ENCODE measurements at regions not wholly inside any gene's neighbourhood (a gene's known extent, or its start where the extent isn't known, plus 50 kb on each side); places are given as distances from the start of the nearest gene placed in this dataset.

DNA sequence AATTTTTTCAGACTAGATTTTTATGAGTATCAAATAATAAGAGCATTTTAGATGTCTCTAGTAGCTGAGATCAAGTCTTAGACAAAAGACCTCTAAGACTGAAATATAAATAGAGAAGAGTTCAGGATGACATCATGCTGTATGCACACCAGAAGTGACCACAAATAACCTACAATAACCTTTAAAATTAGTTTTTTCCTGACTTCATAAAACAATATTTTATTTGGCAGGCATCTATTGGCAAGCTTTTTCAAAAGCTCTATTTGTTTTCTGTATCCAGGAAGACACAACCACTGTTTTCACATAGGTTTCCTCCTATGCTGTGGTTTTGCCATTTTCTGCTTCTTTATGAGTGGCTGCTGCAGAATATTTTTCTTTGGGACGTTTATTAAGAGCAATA lies 359.1 kb downstream of the CRPPA start:
- H3K4me3 ChIP-seq (ENCODE audit: low read depth, low read length), result no peak overlapping the region
- TF ChIP-seq, protein P1, sequence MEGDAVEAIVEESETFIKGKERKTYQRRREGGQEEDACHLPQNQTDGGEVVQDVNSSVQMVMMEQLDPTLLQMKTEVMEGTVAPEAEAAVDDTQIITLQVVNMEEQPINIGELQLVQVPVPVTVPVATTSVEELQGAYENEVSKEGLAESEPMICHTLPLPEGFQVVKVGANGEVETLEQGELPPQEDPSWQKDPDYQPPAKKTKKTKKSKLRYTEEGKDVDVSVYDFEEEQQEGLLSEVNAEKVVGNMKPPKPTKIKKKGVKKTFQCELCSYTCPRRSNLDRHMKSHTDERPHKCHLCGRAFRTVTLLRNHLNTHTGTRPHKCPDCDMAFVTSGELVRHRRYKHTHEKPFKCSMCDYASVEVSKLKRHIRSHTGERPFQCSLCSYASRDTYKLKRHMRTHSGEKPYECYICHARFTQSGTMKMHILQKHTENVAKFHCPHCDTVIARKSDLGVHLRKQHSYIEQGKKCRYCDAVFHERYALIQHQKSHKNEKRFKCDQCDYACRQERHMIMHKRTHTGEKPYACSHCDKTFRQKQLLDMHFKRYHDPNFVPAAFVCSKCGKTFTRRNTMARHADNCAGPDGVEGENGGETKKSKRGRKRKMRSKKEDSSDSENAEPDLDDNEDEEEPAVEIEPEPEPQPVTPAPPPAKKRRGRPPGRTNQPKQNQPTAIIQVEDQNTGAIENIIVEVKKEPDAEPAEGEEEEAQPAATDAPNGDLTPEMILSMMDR (IDR thresholded peaks at IDR 0.05; ENCODE audit: borderline replicate concordance, insufficient read depth, low read depth, low read length), result no peak

DNA sequence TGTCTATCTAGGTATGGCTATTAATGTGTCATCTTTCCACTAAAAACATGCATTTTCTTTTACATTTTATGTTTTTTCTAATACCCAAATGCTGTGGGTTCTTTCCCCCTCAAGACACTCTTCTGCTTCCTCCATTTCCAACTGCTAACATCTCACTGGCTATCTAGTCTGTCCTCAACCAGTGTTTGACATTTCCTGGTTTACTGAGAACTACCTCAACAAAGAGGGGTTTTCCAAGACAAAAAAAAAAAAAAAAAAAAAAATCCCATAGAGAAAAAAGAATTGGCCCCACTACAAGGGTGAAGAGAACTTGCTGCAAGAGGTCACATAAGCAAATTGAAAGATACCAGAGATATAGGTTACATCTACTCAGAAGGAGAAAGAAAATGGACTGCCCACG lies 359.7 kb downstream of the CRPPA start:
- H3K4me3 ChIP-seq (ENCODE audit: low read depth, low read length), result no peak overlapping the region
- TF ChIP-seq, protein P1 (IDR thresholded peaks at IDR 0.05; ENCODE audit: borderline replicate concordance, insufficient read depth, low read depth, low read length), result no peak

DNA sequence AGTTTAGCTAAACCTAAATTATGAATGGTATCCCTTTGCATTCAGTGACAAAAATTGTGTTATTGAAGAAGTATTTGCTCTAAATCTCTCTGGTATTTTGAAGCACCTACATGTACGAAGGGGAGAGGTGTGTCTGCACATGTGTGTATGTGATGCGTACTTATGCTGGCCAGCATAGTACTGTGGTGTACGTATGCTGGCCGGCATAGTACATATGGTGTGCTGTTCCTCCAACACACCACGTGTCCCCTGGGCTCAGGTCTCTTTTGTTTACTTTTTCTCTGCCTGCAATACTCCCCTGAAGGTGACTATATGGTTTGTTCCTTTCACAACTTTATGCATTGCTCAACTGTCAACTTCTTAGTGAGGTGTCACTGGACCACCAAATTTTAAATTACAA lies 360.3 kb downstream of the CRPPA start:
- no peak overlapping the region for H3K4me3 ChIP-seq (ENCODE audit: low read depth, low read length)
- TF ChIP-seq, protein P1 (IDR thresholded peaks at IDR 0.05; ENCODE audit: borderline replicate concordance, insufficient read depth, low read depth, low read length), result no peak

DNA sequence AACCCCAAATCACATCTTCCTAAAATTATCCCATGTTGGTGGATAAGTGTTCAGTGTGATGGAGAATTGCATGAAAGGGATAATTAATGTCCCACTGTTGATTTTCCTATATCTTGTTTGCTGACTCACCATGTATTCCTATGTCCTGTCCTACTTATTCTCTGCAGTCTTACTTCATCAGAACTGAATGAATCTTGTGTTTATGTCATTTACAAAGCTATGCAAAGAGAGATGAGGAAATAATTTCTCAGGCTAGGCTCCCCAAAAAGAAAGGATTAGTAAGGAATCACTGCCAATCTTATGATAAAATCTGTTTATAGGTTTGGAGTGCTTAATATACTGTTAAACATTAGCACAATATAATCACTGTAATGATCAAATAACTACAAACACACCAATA lies 360.8 kb downstream of the CRPPA start:
- TF ChIP-seq, protein P1 (IDR thresholded peaks at IDR 0.05; ENCODE audit: borderline replicate concordance, insufficient read depth, low read depth, low read length), result no peak
- H3K4me3 ChIP-seq (ENCODE audit: low read depth, low read length), result no peak overlapping the region

DNA sequence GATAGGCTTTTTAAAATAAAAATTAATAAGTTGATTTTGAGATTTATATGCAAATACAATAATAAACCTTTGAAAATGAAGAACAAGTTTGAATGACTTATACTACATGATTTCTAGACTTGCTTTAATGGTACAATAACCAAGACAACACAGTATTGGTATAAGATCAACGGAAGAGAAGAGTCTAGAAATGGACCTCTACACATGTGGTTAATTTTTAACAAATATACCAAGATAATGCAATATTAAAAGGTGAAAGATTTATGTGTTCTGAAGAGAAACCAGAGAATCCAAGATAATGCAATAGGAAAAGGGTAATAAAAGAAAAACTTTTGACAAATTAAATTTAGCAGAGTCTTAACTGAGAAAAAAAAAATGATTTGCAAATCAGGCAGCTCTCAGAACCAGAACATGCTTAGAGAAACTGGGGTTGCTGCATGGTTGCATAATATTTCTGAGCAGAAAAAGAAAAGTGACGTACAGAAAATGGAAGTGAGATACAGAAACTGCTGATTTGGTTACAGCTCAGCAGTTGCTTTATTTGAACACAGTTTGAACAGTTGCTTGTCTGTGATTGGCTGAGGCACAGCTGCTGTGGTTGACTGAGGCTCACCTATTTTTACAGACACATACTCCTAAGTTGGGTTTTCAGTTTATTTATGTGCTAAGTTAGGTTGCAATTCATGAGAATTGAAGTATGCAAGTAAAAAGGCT lies 365.9 kb downstream of the CRPPA start:
- no peak overlapping the region for H3K4me3 ChIP-seq (ENCODE audit: low read depth, low read length)
- TF ChIP-seq, protein P1 (IDR thresholded peaks at IDR 0.05; ENCODE audit: borderline replicate concordance, insufficient read depth, low read depth, low read length), result no peak

DNA sequence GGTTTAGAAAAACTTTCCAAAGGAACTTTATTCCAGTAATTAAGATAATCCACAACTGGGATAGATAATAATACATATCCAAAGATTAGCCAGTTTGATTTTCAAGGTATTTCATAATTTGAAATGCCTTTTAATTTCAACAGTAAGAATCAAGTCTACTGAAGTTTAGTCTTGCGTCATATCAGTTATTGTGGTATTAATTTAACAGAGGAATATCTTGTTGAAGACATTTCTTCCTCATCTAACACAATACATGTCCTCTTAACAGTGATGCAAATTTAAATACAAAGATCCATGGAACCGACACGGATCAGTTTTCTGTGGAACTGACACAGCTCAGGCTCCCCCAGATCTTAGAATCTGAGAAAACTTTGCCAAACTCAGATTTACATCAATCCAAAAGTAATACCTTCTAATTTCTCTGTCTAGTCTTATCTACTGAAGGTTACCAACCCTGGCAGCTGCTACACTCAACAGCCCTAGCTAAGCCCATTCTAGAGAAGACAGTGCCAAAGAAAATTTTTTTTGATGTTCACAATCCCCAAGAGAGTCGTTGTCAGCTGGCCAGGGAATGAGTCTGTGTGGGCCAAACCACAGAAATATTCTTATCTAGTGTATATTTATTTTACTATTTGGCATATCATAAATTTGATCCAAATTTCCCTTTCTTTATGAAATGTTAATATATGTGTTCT lies 365.2 kb upstream of the MEOX2 start:
- no peak overlapping the region for H3K4me3 ChIP-seq (ENCODE audit: low read depth, low read length)
- TF ChIP-seq, protein P1 (IDR thresholded peaks at IDR 0.05; ENCODE audit: borderline replicate concordance, insufficient read depth, low read depth, low read length), result no peak

DNA sequence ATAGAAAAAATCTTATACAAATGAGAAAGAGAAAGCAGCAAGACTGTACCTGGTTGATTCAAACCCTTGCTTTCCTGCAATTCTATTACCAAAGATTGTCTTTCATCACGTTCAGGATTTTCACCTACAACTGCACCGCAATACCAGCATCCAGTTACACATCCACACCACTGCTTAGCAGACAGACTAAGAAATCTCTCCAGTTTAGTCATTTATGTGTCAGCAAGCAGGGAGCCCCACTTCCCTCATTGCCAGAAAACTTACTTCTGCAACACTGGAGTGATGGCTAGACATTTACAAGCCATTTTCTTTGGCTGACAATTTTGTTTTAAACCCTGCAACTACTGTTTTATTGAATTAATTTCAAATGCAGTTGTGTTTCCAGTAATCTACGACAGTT lies 359.6 kb upstream of the MEOX2 start:
- H3K4me3 ChIP-seq (ENCODE audit: low read depth, low read length), result no peak overlapping the region
- TF ChIP-seq, protein P1 (IDR thresholded peaks at IDR 0.05; ENCODE audit: borderline replicate concordance, insufficient read depth, low read depth, low read length), result no peak

All from GM12875 (cell line).